Choroid plexus epithelial cell (primary cell): ENCODE measurements at regions not wholly inside any gene's neighbourhood (a gene's known extent, or its start where the extent isn't known, plus 50 kb on each side); places are given as distances from the start of the nearest gene placed in this dataset.

ENCODE experiments used
- DNase-seq: peaks from one replicate; pipeline ENCODE4 v3.0.0-alpha.2; 2010; ENCODE audit warnings: low read depth
- H3K4me3 ChIP-seq: 2 replicates; pipeline ENCODE4 v1.5.1; 2011; ENCODE audit warnings: low read depth, mild to moderate bottlenecking, control low read depth, low read length, moderate library complexity
- TF ChIP-seq, protein P1 (sequence below): conservative IDR thresholded peaks from 2 replicates; pipeline ENCODE4 v1.5.1; 2011; ENCODE audit warnings: low read depth, mild to moderate bottlenecking, control low read depth, inconsistent platforms, low read length, moderate library complexity

DNA sequence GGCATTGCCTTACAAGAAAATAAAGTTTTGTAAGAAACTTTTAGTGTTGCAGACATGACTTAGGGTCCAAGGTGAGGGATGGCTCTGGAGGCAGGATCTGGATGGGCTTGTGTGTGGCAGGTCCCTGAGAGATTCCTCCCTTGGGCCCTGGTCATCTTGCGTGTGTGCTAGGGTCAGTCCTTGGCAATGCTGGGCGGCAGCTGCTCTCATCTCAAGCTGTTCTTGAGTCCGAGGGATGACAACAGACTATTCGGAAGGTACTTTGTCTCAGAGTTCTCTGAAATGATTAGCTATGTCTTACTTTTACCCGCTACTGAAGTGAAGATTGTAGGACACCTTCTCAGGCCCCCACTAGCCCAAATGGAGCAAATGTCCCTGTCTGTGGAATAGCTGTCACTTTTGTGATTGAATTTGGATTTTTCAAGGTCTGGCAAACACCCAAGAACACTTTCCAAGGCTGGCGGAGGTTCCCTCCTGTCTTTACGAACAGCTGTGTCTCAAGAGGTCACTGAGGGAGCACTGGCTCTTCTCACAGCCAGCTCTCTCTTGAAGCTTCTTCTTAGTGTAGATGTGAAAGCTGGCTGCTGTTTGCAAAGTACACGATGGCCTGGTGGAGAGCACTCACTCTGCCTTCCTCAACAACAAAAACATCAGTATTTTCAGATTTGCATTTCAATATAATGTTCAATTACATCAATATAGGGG lies 253.6 kb downstream of the STK31 start:
- DNase-seq = no peak
- TF ChIP-seq, protein P1, sequence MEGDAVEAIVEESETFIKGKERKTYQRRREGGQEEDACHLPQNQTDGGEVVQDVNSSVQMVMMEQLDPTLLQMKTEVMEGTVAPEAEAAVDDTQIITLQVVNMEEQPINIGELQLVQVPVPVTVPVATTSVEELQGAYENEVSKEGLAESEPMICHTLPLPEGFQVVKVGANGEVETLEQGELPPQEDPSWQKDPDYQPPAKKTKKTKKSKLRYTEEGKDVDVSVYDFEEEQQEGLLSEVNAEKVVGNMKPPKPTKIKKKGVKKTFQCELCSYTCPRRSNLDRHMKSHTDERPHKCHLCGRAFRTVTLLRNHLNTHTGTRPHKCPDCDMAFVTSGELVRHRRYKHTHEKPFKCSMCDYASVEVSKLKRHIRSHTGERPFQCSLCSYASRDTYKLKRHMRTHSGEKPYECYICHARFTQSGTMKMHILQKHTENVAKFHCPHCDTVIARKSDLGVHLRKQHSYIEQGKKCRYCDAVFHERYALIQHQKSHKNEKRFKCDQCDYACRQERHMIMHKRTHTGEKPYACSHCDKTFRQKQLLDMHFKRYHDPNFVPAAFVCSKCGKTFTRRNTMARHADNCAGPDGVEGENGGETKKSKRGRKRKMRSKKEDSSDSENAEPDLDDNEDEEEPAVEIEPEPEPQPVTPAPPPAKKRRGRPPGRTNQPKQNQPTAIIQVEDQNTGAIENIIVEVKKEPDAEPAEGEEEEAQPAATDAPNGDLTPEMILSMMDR = no peak
- no peak overlapping the region for H3K4me3 ChIP-seq

GRCh38 chr7:23964715-23965114 lies 254.7 kb downstream of the STK31 start:
- DNase-seq = no peak

GRCh38 chr7:23965296-23965695 lies 255.3 kb downstream of the STK31 start:
- H3K4me3 ChIP-seq = no peak overlapping the region
- DNase-seq = no peak
- TF ChIP-seq, protein P1 = no peak

More at GRCh38 chr7:23964715-23965114, 254.7 kb downstream of the STK31 start:
- TF ChIP-seq, protein P1 = no peak
- H3K4me3 ChIP-seq = no peak overlapping the region

DNA sequence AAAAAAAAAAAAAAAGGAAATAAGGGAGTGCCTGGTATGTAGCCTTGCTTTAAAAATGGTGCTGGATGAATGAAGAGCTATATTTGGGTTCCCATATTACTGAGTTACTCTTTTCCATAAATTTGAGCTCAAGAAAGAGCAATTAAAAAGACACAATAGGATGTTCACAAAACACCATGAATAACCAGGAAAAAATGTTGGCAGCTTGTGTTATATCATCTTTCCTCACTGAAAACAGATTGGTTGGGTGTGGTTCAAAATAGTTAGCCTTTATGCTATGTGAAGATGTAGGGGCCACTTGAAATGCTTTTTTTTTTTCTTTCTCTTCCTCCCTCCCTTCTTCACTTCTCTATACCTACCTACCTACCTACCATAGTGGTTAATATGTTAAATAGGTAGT lies 256.9 kb downstream of the STK31 start:
- TF ChIP-seq, protein P1 = no peak
- no peak overlapping the region for H3K4me3 ChIP-seq
- no peak for DNase-seq

DNA sequence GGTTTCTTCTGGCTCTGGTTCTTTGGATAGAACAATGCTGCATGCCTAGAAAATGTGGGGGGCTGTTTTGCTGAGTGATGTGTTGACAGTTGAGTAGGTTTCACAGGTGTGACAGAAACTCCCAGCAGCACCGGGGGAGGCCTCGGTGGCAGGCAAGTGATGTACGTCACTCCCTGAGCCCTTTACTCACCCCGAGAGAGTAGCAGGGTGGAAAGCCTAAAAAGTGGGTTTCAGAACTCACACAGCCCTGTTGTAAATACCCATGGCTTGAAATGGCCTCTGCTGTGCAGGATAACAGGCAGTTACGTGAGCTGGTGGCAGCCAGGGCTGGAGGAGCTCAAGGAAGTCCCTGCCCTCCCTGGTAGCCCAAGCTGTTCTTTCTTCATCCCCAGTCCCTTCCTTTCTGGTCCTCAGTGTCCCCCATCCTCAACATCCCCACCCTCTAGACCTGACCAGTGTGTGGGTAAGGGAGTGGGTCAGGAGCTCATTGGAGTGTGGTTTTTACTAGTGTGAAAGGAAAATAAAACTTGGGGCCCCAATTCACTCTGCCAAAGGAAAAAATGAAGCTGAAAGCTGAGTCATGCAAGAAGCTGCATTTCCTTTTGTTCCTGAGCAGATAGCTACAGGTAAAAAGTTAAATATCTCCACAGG lies 258.1 kb downstream of the STK31 start:
- TF ChIP-seq, protein P1 = no peak
- no peak for DNase-seq
- no peak overlapping the region for H3K4me3 ChIP-seq

DNA sequence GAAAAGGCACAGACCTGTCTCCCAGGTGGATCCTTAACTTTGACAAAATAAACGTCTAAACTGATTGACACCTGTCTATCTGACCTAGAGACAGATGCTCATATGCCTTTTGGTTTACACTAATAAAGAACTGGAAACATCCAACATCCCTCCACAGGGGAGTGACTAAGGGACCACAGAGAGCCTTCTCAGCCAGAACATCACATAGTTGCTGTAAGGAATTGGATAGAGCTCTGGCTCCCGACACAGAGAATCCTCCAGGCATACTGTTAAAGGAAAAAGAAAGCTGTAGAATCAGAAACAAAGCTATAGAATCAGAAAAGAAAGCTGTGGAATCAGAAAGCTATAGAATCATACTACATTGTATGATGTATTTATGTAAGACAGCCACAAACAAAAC lies 258.8 kb downstream of the STK31 start:
- TF ChIP-seq, protein P1 = no peak
- no peak overlapping the region for H3K4me3 ChIP-seq
- no peak for DNase-seq

DNA sequence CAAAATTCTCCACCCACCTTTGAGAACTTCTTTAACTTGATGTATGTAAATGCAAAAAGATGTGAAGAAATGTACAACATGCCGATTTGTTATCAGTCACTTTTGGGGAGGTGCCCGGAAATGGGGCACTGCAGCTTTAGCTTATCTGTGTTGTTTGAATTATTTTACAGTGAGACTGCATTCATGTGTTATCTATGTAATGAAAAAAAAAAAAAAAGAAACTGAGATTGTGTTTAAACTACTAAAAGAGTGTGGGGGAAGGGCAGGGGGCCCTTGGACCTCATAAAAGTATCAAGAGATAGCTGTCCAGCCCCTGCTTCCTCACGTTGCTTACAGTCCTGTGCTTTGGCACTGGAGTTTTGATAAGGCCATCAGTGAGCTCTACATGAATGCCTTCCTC lies 259.4 kb downstream of the STK31 start:
- H3K4me3 ChIP-seq = no peak overlapping the region
- TF ChIP-seq, protein P1 = no peak
- no peak for DNase-seq
